HG02885 (cell line): ENCODE measurements at regions not wholly inside any gene's neighbourhood (a gene's known extent, or its start where the extent isn't known, plus 50 kb on each side); places are given as distances from the start of the nearest gene placed in this dataset.
A peak's percentile ranks its signal among the peaks of the same experiment; 100 is the strongest.

ENCODE experiments used
- ATAC-seq: cut with Tn5 transposase; IDR thresholded peaks from one replicate; pipeline ENCODE4 v1.9.1; 2021; ENCODE audit warnings: mild to moderate bottlenecking; ENCODE audit not compliant: unreplicated experiment, poor library complexity

- peak; percentile 53 for ATAC-seq
These were observed 237.6 kb upstream of the AMIGO2 start for GRCh38 chr12:47317175-47317915.

- ATAC-seq, result no peak
These were observed 236.9 kb upstream of the AMIGO2 start for GRCh38 chr12:47316609-47317049.

- no peak for ATAC-seq
These were observed 235.2 kb upstream of the AMIGO2 start for GRCh38 chr12:47314996-47315395.

- ATAC-seq, result peak; percentile 90
These were observed 233.2 kb upstream of the AMIGO2 start for GRCh38 chr12:47312808-47313426.

GRCh38 chr12:47312147-47312546 is 232.4 kb upstream of the AMIGO2 start:
- no peak for ATAC-seq

- no peak for ATAC-seq
These were observed 231.8 kb upstream of the AMIGO2 start for GRCh38 chr12:47311568-47311967.

- no peak for ATAC-seq
These were observed 231.3 kb upstream of the AMIGO2 start for GRCh38 chr12:47311010-47311409.

- ATAC-seq, result no peak
These were observed 228.9 kb upstream of the AMIGO2 start for GRCh38 chr12:47308672-47309071.

- ATAC-seq, result peak; percentile 82
These were observed 228.1 kb upstream of the AMIGO2 start for GRCh38 chr12:47307680-47308399.

- ATAC-seq, result peak; percentile 27
These were observed 227.3 kb upstream of the AMIGO2 start for GRCh38 chr12:47306773-47307679.

GRCh38 chr12:47306130-47306529 is 226.4 kb upstream of the AMIGO2 start:
- no peak for ATAC-seq

GRCh38 chr12:47305464-47305863 is 225.7 kb upstream of the AMIGO2 start:
- ATAC-seq, result no peak

GRCh38 chr12:47303995-47304560 is 224.3 kb upstream of the AMIGO2 start:
- no peak for ATAC-seq

- ATAC-seq, result no peak
These were observed 223.4 kb upstream of the AMIGO2 start for GRCh38 chr12:47303207-47303606.

- peak; percentile 90 for ATAC-seq
These were observed 222.4 kb upstream of the AMIGO2 start for GRCh38 chr12:47302111-47302671.

GRCh38 chr12:47299586-47299985 is 219.8 kb upstream of the AMIGO2 start:
- ATAC-seq, result no peak

GRCh38 chr12:47297993-47298392 is 218.2 kb upstream of the AMIGO2 start:
- ATAC-seq, result no peak

- no peak for ATAC-seq
These were observed 217.1 kb upstream of the AMIGO2 start for GRCh38 chr12:47296828-47297227.

- ATAC-seq, result no peak
These were observed 213.6 kb upstream of the AMIGO2 start for GRCh38 chr12:47293406-47293805.

GRCh38 chr12:47286676-47287075 is 206.9 kb upstream of the AMIGO2 start:
- ATAC-seq, result no peak
